Panc1 (cell line): ENCODE measurements at regions not wholly inside any gene's neighbourhood (a gene's known extent, or its start where the extent isn't known, plus 50 kb on each side); places are given as distances from the start of the nearest gene placed in this dataset.

Experiments used
- ATAC-seq: fragments of 200-7000 bp; cut with Tn5 transposase; 2 replicates; pipeline ENCODE4 v1.9.1; 2020; ENCODE audit warnings: mild to moderate bottlenecking, moderate library complexity
- BruUV-seq: library from RNA; stranded (reverse); fragments of 400-500 nt; replicated peaks from 2 replicates; lab custom pipeline; 2021; lab: Mats Ljungman, UMichigan
- CTCF ChIA-PET: fragments of 300-600 bp; sonication (Branson Sonifier 250); formaldehyde crosslinking; loops from one replicate; lab custom pipeline; 2022; ENCODE audit warnings: antibody characterized with exemption; lab: Charles Lee
- POLR2A ChIA-PET: fragments of 300-600 bp; sonication (Branson Sonifier 250); formaldehyde crosslinking; loops from one replicate; lab custom pipeline; 2022; ENCODE audit warnings: antibody characterized with exemption; lab: Charles Lee
- DNase-seq: peaks from one replicate; pipeline ENCODE4 v3.0.0-alpha.2; 2010; ENCODE audit warnings: low read depth, low spot score
- H3K27ac ChIP-seq: 2 replicates; pipeline ENCODE4 v1.5.1; 2011; ENCODE audit warnings: mild to moderate bottlenecking, low read length, inconsistent platforms
- H3K27me3 ChIP-seq: fragments of 200-500 bp; sonication (Bioruptor generic); 2 replicates; pipeline ENCODE4 v1.6.0; 2014; ENCODE audit warnings: low read length, inconsistent platforms; ENCODE audit not compliant: control insufficient read depth, insufficient read depth
- H3K36me3 ChIP-seq: fragments of 200-500 bp; sonication (Bioruptor generic); 2 replicates; pipeline ENCODE4 v1.5.1; 2014; ENCODE audit warnings: inconsistent platforms, mild to moderate bottlenecking, low read length, moderate library complexity; ENCODE audit not compliant: control insufficient read depth, insufficient read depth
- H3K4me1 ChIP-seq: 2 replicates; pipeline ENCODE4 v1.5.1; 2011; ENCODE audit warnings: inconsistent platforms, mild to moderate bottlenecking, low read length, moderate library complexity; ENCODE audit not compliant: control insufficient read depth, insufficient read depth
- H3K4me3 ChIP-seq, 2 experiments: 2 replicates each; pipeline ENCODE4 v1.5.1; 2011 to 2012; ENCODE audit warnings: low read depth in 2 of 2, low read length in 2 of 2, mild to moderate bottlenecking in 2 of 2, inconsistent platforms in 1 of 2, moderate library complexity in 1 of 2
- H3K9me3 ChIP-seq: fragments of 200-500 bp; sonication (Bioruptor generic); 2 replicates; pipeline ENCODE4 v1.5.1; 2014; ENCODE audit warnings: low read depth, mild to moderate bottlenecking, inconsistent platforms, low read length, moderate library complexity; ENCODE audit not compliant: control insufficient read depth, insufficient read depth
- POLR2AphosphoS5 ChIP-seq: IDR thresholded peaks from 2 replicates; pipeline ENCODE4 v1.6.1; 2012; ENCODE audit warnings: mild to moderate bottlenecking, low read depth, low read length, moderate library complexity
- SIN3A ChIP-seq: IDR thresholded peaks from 2 replicates; pipeline ENCODE4 v1.6.1; 2012; ENCODE audit warnings: low read depth, mild to moderate bottlenecking, low read length, moderate library complexity, borderline replicate concordance; ENCODE audit not compliant: insufficient read depth
- TCF7L2 ChIP-seq: IDR thresholded peaks from 2 replicates; pipeline ENCODE4 v1.6.1; 2011; ENCODE audit warnings: mild to moderate bottlenecking, low read depth, low read length, inconsistent platforms
- in situ Hi-C: cut with HindIII; loops from 2 replicates; pipeline ENCODE4 v1.10.0; 2016; ENCODE audit warnings: low sequenced_read_pairs, low pct_unique_long_range_greater_than_20kb
- intact Hi-C: fragments of 100-400 bp; cut with micrococcal nuclease; formaldehyde crosslinking; loops from one replicate; pipeline ENCODE4 v1.10.0; 2022; ENCODE audit not compliant: unreplicated experiment
- TF ChIP-seq, protein P1 (sequence below): fragments of 450-650 bp; IDR thresholded peaks from 2 replicates; pipeline ENCODE4 v1.5.1; 2017; ENCODE audit warnings: mild to moderate bottlenecking
- TF ChIP-seq, protein P2 (sequence below), 2 experiments: IDR thresholded peaks; 2 replicates each; pipeline ENCODE4 v1.6.1; 2011 to 2012; ENCODE audit warnings: low read depth in 2 of 2, control low read depth in 1 of 2, low read length in 1 of 2, mild to moderate bottlenecking in 1 of 2, moderate library complexity in 1 of 2; ENCODE audit not compliant: insufficient read depth in 1 of 2

DNA sequence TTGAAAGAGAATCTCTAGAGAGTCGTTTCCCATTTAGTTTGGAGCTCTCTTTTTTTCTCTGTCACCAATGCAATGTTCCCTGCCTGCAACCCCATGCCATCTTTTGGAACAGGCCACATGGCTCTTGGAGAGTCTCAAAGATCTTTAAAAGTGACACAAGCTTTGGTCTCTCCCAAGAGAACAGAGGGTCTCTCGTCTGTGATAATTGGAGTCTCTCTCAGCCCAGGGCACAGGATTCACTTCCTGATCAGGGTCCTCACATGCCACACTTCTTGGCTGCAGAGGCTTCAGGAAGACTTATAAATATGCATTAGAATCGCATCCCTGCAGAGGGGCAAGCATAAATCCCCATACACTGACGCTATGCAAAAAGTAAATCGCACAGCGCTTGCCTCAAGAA lies 240.5 kb downstream of the IRS2 start:
- Histone ChIP-seq H3K27ac (no peak overlapping the region), H3K27me3 (no peaks in the 10 kb centered on the region), H3K9me3 (no peaks in the 10 kb centered on the region), H3K4me3 (no peak overlapping the region), H3K36me3 (no peaks in the 10 kb centered on the region), H3K4me1 (no peaks in the 10 kb centered on the region)
- DNase-seq, result no peak
- TF ChIP-seq, protein P1, sequence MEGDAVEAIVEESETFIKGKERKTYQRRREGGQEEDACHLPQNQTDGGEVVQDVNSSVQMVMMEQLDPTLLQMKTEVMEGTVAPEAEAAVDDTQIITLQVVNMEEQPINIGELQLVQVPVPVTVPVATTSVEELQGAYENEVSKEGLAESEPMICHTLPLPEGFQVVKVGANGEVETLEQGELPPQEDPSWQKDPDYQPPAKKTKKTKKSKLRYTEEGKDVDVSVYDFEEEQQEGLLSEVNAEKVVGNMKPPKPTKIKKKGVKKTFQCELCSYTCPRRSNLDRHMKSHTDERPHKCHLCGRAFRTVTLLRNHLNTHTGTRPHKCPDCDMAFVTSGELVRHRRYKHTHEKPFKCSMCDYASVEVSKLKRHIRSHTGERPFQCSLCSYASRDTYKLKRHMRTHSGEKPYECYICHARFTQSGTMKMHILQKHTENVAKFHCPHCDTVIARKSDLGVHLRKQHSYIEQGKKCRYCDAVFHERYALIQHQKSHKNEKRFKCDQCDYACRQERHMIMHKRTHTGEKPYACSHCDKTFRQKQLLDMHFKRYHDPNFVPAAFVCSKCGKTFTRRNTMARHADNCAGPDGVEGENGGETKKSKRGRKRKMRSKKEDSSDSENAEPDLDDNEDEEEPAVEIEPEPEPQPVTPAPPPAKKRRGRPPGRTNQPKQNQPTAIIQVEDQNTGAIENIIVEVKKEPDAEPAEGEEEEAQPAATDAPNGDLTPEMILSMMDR, result no peak
- no peak for TF ChIP-seq SIN3A
- TF ChIP-seq, protein P2, sequence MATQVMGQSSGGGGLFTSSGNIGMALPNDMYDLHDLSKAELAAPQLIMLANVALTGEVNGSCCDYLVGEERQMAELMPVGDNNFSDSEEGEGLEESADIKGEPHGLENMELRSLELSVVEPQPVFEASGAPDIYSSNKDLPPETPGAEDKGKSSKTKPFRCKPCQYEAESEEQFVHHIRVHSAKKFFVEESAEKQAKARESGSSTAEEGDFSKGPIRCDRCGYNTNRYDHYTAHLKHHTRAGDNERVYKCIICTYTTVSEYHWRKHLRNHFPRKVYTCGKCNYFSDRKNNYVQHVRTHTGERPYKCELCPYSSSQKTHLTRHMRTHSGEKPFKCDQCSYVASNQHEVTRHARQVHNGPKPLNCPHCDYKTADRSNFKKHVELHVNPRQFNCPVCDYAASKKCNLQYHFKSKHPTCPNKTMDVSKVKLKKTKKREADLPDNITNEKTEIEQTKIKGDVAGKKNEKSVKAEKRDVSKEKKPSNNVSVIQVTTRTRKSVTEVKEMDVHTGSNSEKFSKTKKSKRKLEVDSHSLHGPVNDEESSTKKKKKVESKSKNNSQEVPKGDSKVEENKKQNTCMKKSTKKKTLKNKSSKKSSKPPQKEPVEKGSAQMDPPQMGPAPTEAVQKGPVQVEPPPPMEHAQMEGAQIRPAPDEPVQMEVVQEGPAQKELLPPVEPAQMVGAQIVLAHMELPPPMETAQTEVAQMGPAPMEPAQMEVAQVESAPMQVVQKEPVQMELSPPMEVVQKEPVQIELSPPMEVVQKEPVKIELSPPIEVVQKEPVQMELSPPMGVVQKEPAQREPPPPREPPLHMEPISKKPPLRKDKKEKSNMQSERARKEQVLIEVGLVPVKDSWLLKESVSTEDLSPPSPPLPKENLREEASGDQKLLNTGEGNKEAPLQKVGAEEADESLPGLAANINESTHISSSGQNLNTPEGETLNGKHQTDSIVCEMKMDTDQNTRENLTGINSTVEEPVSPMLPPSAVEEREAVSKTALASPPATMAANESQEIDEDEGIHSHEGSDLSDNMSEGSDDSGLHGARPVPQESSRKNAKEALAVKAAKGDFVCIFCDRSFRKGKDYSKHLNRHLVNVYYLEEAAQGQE (IDR thresholded peaks at IDR 0.05; ENCODE audit: insufficient read depth in 1 of 2, low read depth in 2 of 2, low read length in 1 of 2), result no peak
- no peak for TF ChIP-seq TCF7L2
- TF ChIP-seq POLR2AphosphoS5, result no peak
- intact Hi-C loops, result no loop called here
- POLR2A ChIA-PET, result no interaction called here
- no peak for ATAC-seq
- BruUV-seq, result no TSS peak
- CTCF ChIA-PET, result no interaction called here
- in situ Hi-C loops, result no loop called here

DNA sequence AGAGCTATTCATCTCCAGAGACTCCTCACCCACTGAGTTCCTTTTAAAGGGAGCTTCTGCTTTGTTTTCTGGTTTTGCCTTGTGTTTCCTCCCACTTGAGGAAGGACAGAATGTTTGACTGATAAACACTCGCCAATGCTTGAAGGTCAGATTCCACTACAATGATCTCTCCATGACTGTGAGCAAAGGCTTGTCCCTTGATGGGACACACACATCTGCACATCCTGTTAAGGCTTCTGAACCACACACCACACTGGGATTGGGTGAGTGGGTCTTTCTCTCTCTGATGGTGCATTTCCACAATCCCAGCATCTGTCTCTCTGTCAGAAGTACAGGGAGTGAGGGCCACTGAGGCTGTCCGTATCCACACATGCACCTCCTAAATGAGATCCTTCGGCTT lies 245.3 kb downstream of the IRS2 start:
- intact Hi-C loops, result no loop called here
- no TSS peak for BruUV-seq
- Histone ChIP-seq H3K27ac (no peak overlapping the region), H3K27me3 (no peaks in the 10 kb centered on the region), H3K4me3 (no peak overlapping the region), H3K4me1 (no peaks in the 10 kb centered on the region), H3K9me3 (no peaks in the 10 kb centered on the region), H3K36me3 (no peaks in the 10 kb centered on the region)
- CTCF ChIA-PET, result no interaction called here
- TF ChIP-seq POLR2AphosphoS5, result no peak
- TF ChIP-seq, protein P2 (IDR thresholded peaks at IDR 0.05; ENCODE audit: insufficient read depth in 1 of 2, low read depth in 2 of 2, low read length in 1 of 2), result no peak
- TF ChIP-seq, protein P1, result no peak
- TF ChIP-seq SIN3A, result no peak
- no peak for TF ChIP-seq TCF7L2
- DNase-seq, result no peak
- in situ Hi-C loops, result no loop called here
- ATAC-seq, result no peak
- POLR2A ChIA-PET, result no interaction called here
